NCI-H446 treated with DMSO at 0.1 percent for 48 hours (cell line): ENCODE measurements at regions not wholly inside any gene's neighbourhood (a gene's known extent, or its start where the extent isn't known, plus 50 kb on each side); places are given as distances from the start of the nearest gene placed in this dataset.

Experiments
- DNase-seq: peaks from one replicate; lab custom pipeline; 2025; lab: John Stamatoyannopoulos, UW

GRCh38 chr9:89554307-89555035 is 50.3 kb upstream of the GADD45G start:
- no peak for DNase-seq

DNA sequence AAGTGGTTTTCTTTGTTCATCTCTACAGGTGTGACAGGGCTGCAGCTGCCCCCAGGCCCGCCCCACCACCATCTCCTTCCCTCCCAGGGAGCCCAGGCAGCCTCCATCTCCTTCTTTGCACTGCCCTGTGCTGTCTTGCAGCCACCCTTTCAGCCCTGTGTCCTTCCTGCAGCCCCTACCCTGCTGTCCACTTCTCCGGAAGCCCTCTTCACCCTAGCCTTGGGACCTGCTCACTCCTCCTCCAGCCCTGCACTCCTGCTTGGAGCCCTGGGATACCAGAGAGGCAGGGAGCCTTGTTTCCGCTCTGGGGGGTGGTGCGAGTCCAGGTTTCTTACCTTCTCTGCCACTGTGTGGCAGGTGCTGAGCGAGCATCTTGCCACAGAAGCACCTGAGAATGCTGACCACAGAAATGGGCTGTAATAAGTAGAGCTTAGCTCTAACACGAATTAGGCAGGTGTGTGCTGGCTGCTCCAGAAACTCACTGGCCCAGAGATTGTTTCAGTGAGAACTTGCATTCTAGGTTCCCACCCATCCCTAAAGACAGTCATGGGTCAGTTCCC is 51.3 kb upstream of the GADD45G start:
- DNase-seq: no peak

GRCh38 chr9:89550346-89550927 is 52.5 kb upstream of the SEMA4D start:
- DNase-seq: no peak

DNA sequence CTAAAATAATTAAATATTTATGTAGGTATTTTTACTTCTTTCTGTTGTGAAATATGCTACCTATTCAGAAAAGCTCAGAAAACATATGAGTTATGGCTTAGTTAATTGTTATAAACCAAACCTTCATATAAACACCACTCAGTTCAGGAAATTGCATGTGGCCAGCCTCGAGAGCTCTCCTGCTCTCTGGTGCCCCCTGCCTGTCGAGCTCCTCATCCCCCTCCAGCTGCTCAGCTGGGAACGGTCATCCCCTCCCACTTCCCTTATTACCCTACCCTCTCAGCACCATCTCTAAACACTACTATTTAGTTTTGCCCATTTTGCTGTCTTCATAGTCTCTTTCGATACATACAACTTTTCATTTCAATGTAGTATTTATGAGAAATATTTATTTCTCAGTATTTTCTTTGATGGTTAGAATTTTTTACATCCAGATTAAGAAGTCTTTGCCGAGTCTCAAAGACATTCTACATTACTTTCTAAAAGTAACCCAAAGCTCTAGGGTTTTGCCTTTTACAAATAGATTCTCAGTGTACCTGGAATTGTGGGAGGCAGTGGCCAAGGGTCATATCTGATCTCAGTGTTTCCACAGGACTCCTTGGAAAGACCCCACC is 51.2 kb upstream of the SEMA4D start:
- peak; percentile 12 for DNase-seq

GRCh38 chr9:89548071-89548638 is 50.2 kb upstream of the SEMA4D start:
- no peak for DNase-seq
